Small intestine (tissue), 7 donors: ENCODE measurements at regions not wholly inside any gene's neighbourhood (a gene's known extent, or its start where the extent isn't known, plus 50 kb on each side); places are given as distances from the start of the nearest gene placed in this dataset.

Experiments
- DNase-seq, 2 donors: peaks; one replicate each; pipeline versions ENCODE4 v3.0.0 to v3.0.0-alpha.2; 2013
- FAIRE-seq: peaks from 2 replicates; lab custom pipeline; 2012; peaks lifted over from hg19 to GRCh38; lab: Jason Lieb, UNC
- H3K27ac ChIP-seq, 3 donors: one replicate each; pipeline ENCODE4 v1.5.1; 2013; ENCODE audit warnings: low read length in 2 of 3, mild to moderate bottlenecking in 2 of 3, control low read depth in 1 of 3, inconsistent platforms in 1 of 3, low read depth in 1 of 3, moderate library complexity in 1 of 3
- H3K27me3 ChIP-seq, 3 donors: one replicate each; pipeline ENCODE4 v1.6.1; 2013; ENCODE audit warnings: low read length in 3 of 3, inconsistent platforms in 1 of 3; ENCODE audit not compliant: control insufficient read depth in 3 of 3, insufficient read depth in 3 of 3
- H3K36me3 ChIP-seq, 3 donors: one replicate each; pipeline ENCODE4 v1.6.1; 2013; ENCODE audit warnings: low read length in 3 of 3, inconsistent platforms in 1 of 3, low read depth in 1 of 3, mild to moderate bottlenecking in 1 of 3, moderate library complexity in 1 of 3; ENCODE audit not compliant: control insufficient read depth in 3 of 3, insufficient read depth in 2 of 3
- H3K4me1 ChIP-seq, 3 donors: one replicate each; pipeline ENCODE4 v1.6.1; 2013; ENCODE audit warnings: low read length in 2 of 3, inconsistent platforms in 1 of 3, low read depth in 1 of 3, mild to moderate bottlenecking in 1 of 3, moderate library complexity in 1 of 3; ENCODE audit not compliant: control insufficient read depth in 3 of 3, insufficient read depth in 2 of 3
- H3K4me3 ChIP-seq, 3 donors: one replicate each; pipeline ENCODE4 v1.5.1; 2013; ENCODE audit warnings: low read length in 3 of 3, control low read depth in 1 of 3, inconsistent platforms in 1 of 3, low read depth in 1 of 3, mild to moderate bottlenecking in 1 of 3, moderate library complexity in 1 of 3
- H3K9me3 ChIP-seq, 2 donors: one replicate each; pipeline ENCODE4 v1.6.1; 2013; ENCODE audit warnings: low read depth in 1 of 2, low read length in 1 of 2; ENCODE audit not compliant: control insufficient read depth in 2 of 2, insufficient read depth in 1 of 2
- WGBS, 3 donors: extraction: QIAGEN DNeasy Blood & Tissue Kit; methylation state at CpG; one replicate each; pipeline ENCODE4 v1.1.7; 2013; 5-methylcytosine and 5-hydroxymethylcytosine counted together
- donor health status: healthy with polysubstance abuse.
- donor health status: control.
- donor health status: control.
- donor health status: Bipolar disorder and iron deficiency.
- donor health status: healthy.

DNA sequence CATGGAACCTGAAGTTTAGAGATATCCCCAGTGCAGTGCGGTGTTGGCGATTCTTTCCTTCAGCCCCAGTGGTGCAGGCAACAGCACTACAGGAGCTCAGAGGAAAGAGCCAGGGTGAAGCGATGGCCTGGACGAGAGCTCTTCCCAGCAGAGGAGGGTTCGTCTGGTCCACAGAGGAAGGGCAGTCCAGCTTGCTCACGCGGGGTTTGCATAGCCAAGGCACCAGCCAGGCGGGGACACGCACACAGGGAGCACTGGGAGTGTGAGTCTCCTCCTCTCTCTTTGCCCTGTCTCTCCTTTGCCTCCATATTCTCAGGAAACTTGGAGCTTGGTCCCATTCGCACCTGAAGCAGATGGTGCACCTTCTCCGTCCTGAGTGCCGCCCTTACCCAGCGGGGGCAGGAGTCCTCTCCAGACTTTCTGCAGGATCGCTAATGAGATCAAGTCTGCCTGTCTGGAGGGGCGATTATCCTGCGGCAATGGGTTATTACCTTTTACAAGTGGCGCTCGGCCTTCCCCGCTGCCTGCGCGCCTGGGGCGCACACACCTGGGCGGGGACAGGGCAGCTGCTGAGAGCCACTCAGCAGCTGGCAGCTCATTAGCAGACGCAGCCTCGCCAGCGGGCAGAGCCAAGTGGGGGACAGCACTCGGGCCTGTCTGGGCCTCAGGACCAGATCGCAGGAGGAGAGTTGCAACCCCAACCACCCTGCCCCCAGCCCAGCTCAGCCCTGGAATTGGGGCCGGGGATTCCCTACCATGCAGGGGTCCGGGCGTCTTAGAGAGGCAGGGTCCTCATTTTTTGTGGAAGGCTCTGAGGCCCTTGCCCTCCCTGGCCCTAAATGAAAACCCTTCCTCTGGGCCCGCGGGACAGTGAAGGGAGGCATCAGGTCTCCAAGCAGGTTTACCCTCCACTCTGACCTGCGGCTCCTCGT, 119.0 kb upstream of the MEF2A start:
- Histone ChIP-seq H3K9me3 (no peaks in the 10 kb centered on the region), H3K36me3 (no peaks in the 10 kb centered on the region), H3K27me3 (no peaks in the 10 kb centered on the region), H3K4me1 (peaks cover 0 to 7% (median 3%) of the 10 kb centered on the region in 3 donors), H3K4me3 (no peak overlapping the region), H3K27ac (no peak overlapping the region)
- 60 to 85% (median 62%) methylated on average over 33 to 35 of the region's 35 CpGs for WGBS, 3 donors
- no peak for FAIRE-seq
- DNase-seq: no peak

DNA sequence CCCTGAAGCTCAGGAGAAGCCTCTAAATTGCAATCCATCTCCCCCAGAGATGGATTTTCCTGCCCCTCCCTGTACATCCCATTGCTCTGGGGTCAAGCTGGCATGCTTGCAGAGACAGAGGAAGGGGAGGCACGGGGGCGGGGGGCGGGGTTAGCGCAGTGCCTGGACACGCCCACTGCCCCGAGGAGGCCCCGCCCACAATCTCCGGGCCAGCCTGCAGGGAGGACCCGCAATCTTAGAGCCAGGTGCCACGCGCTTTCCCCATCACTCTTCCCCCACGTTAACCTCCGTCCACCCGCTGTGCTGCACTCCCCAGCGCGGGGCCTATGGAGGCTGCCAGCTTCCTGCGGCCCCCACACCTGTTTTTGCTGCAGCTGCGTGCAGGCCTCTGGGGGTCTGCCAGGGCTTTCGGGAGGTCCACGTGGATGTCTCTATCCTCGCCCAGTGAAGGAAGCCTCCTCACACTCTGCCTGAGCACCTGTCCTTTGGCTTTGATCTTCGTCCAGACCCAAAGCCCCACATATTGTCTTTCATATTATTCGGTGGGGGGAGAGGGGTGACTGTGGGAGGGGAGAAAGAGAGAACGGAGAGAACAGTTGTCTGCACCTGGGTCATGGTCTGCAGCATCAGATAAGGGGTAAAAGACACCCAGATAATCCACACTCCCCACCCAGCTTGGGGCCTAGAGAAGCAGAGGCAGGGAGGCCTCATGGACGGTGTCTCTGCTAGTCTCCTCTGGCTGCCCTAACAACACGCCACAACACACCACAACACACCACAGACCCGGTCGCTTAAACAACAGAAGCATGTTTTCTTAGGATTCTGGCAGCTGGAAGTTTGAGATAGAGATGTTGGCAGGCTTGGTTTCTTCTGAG, 118.0 kb upstream of the MEF2A start:
- no peaks in the 10 kb centered on the region for H3K36me3 ChIP-seq
- WGBS, 3 donors: 49 to 56% (median 49%) methylated on average over 25 to 28 of the region's 28 CpGs
- no peak overlapping the region for H3K27ac ChIP-seq
- H3K27me3 ChIP-seq: no peaks in the 10 kb centered on the region
- H3K4me3 ChIP-seq: no peak overlapping the region
- H3K9me3 ChIP-seq: no peaks in the 10 kb centered on the region
- H3K4me1 ChIP-seq: peaks cover 0 to 4% (median 3%) of the 10 kb centered on the region in 3 donors
- DNase-seq (no peak), FAIRE-seq (no peak)

DNA sequence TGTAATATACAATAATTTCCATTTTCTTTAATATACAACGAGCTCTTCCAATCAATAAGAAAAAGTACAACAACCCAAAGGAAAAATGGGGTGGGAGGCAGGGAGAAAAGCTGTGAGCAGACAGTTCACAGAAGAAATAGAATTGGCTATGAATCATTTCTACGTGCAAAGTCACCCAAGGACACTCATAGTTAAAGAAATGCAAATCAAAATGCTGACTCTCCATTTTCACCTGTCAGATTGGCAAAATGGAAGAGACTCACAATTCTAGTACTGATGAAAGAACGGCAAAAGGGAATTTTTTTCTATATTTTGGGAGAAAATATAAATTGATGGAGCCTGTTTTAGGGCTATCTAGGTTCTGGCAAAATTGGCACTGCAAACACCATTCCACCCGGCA, 116.3 kb upstream of the MEF2A start:
- no peaks in the 10 kb centered on the region for H3K9me3 ChIP-seq
- FAIRE-seq (no peak), DNase-seq (no peak)
- H3K27ac ChIP-seq: no peak overlapping the region
- 74 to 82% (median 76%) methylated on average over 4 of the region's 4 CpGs for WGBS, 3 donors
- no peaks in the 10 kb centered on the region for H3K36me3 ChIP-seq
- H3K4me1 ChIP-seq: peaks cover 0 to 8% (median 3%) of the 10 kb centered on the region in 3 donors
- H3K27me3 ChIP-seq: no peaks in the 10 kb centered on the region
- no peak overlapping the region for H3K4me3 ChIP-seq

DNA sequence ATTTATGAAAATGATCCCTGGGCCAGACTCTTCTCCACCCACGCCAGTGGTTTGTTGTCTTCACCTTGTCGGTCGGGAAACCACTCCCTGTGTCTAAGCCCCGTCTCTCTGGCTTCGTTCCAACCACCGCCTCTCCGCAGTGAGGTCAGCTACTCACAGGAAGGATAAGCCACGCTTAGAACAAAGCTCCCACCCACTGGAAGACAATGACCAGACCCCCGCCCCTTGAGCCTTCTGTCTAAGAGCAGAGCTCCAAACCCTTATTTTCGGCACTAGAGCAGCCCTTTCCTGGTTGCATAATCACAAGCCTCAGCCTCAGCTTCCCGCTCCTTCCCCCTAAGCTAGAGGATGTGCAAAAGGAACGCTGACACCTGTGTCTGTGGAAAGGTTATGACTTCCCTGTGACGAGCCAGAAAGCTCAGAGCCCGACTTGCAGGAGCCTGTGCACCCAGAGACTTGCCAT, 114.9 kb upstream of the MEF2A start:
- Histone ChIP-seq H3K27ac (no peak overlapping the region), H3K4me1 (peaks cover 0 to 17% (median 3%) of the 10 kb centered on the region in 3 donors), H3K27me3 (no peaks in the 10 kb centered on the region), H3K36me3 (no peaks in the 10 kb centered on the region), H3K9me3 (no peaks in the 10 kb centered on the region), H3K4me3 (no peak overlapping the region)
- DNase-seq (peak in 1 of 2 donors; percentile 27), FAIRE-seq (no peak)
- WGBS, 3 donors: 32 to 45% (median 39%) methylated on average over 14 of the region's 14 CpGs

DNA sequence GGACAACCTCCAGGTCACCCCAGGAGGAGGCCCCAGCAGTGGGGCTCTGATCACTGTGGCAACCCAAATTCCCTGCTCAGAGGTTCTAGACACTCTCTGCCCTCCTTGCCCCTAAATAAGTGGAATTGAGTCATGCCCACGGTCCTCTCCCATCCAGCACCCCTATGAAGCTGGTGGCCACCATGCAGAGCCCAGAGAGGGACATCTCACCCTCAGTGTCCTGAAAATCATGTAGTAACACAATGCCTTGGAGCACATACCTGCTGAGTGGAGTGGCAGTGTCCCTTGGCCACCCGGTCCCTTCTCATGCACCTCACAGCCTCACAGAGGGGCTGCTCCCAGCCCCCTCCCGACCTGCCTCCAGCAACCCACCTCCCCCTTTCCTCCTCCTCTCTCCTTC, 114.3 kb upstream of the MEF2A start:
- 72 to 87% (median 79%) methylated on average over 3 of the region's 3 CpGs for WGBS, 3 donors
- H3K27ac ChIP-seq: peak overlapping the region in 1 of 3 donors; percentile 18
- no peaks in the 10 kb centered on the region for H3K27me3 ChIP-seq
- H3K4me3 ChIP-seq: no peak overlapping the region
- no peaks in the 10 kb centered on the region for H3K36me3 ChIP-seq
- no peaks in the 10 kb centered on the region for H3K9me3 ChIP-seq
- H3K4me1 ChIP-seq: peaks cover 0 to 17% (median 3%) of the 10 kb centered on the region in 3 donors
- FAIRE-seq (no peak), DNase-seq (no peak)

DNA sequence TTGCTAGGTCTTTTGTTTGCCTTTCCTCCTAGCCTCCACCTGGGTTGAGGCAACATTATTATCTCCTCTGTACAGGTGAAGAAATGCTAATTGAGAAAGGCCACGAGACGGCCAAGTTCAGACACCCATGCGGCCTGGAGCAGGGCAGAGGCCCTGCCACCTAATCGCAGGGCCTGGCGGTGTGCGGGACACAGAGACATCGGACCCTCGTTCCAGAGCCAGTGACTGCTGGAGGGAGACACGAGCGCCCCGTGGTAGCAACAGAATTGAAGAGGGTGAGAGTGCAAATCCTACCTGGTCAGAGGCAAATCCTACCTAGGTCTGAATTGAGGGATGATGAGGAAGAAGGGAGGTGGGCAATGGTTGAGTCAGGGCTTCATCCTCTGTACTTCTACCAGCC, 113.8 kb upstream of the MEF2A start:
- no peak overlapping the region for H3K4me3 ChIP-seq
- H3K27ac ChIP-seq: peak overlapping the region in 1 of 3 donors; percentile 82
- H3K36me3 ChIP-seq: no peaks in the 10 kb centered on the region
- DNase-seq (no peak), FAIRE-seq (no peak)
- H3K4me1 ChIP-seq: peaks cover 0 to 17% (median 3%) of the 10 kb centered on the region in 3 donors
- no peaks in the 10 kb centered on the region for H3K27me3 ChIP-seq
- H3K9me3 ChIP-seq: no peaks in the 10 kb centered on the region
- 91 to 94% (median 92%) methylated on average over 11 of the region's 11 CpGs for WGBS, 3 donors

DNA sequence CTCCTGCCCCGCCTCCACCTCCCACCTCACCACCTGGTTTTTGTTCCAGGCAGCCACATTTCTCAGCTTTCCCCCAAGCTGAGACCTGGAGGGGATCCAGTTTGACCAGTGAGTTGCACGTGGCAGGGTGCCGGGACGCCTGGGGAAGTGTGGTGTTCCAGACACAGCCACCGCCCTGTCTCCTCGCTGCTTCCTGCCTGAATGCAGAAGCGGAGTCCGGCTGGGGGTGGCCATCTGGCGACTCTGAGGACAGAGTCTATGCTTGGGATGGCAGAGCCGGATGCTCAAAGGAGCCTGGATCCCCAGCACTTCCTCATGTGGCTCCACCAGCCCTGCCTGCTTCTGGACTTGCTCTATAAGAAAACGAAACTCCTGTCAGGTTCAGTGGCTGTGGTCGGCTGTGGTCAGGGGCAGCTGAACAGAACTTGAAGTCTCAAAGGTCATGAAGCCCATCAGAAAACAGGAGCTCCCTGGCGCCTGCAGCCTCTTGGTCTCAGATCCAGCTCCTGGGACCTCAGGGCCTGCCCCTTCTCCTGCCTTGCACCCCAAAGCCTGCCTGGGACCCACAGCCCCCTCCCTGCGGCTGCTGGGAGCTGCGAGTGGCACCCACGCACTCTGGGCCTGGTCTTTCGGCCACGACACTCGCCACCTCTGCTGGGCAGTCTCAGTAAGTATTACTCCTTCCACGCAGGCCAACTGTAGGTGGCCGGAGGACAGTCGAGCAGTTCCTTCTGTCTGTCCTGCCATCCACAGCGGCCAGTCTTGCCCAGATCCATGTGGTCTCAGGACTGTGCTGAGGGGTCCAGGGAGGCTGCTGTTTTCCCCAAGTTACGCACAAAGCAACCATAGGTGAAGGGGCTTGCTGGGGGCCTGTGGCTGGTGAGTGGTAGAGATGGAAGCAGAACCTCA, 112.8 kb upstream of the MEF2A start:
- H3K27ac ChIP-seq: peak overlapping the region in 2 of 3 donors; percentile 30 to 82
- FAIRE-seq (no peak), DNase-seq (peak in 1 of 2 donors; percentile 25)
- H3K4me1 ChIP-seq: peaks cover 0 to 12% (median 0%) of the 10 kb centered on the region in 3 donors
- H3K36me3 ChIP-seq: no peaks in the 10 kb centered on the region
- H3K4me3 ChIP-seq: no peak overlapping the region
- no peaks in the 10 kb centered on the region for H3K9me3 ChIP-seq
- 64 to 68% (median 66%) methylated on average over 24 of the region's 24 CpGs for WGBS, 3 donors
- H3K27me3 ChIP-seq: no peaks in the 10 kb centered on the region
